ENCODE measurements at regions not wholly inside any gene's neighbourhood (a gene's known extent, or its start where the extent isn't known, plus 50 kb on each side); places are given as distances from the start of the nearest gene placed in this dataset.

DNA sequence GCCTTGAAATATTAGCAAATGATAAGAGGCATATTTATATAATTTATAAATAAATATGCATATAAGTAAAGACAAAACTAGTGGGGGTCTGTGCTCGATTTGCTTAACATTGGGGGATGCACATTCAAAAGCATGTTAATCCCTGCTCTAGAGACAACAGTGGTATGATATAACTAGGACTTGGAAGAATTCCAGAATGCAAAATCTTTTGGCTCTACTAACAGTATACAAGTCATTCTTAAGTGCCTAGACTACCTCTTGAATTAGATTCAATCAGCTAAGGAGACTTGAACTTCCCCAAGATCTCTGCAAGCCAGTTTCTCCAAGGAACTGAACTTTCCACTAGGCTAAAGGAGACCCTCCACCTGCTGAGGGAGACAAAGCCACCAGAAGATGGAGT lies 282.7 kb upstream of the RORA start:
- TF ChIP-seq EZH2 (IDR thresholded peaks at IDR 0.05; ENCODE audit: borderline replicate concordance, low read length) (no peak), CTCF (IDR thresholded peaks at IDR 0.05; ENCODE audit: low read length) (no peak)
- Histone ChIP-seq H3K4me2 (ENCODE audit: low read length) (no peak overlapping the region), H2AFZ (ENCODE audit: low read length) (no peak overlapping the region)

GRCh38 chr15:61511089-61511488 lies 282.0 kb upstream of the RORA start:
- no peaks in the 10 kb centered on the region for H3K4me1 ChIP-seq (ENCODE audit: insufficient read depth, low read length, severe bottlenecking)
- H3K9me3 ChIP-seq (ENCODE audit: low read length), result no peaks in the 10 kb centered on the region
- no peaks in the 10 kb centered on the region for H3K27me3 ChIP-seq (ENCODE audit: insufficient read depth, low read length)
- no peak overlapping the region for H2AFZ ChIP-seq (ENCODE audit: low read length)
- no peaks in the 10 kb centered on the region for H3K36me3 ChIP-seq (ENCODE audit: insufficient read depth, low read length)
- no peaks in the 10 kb centered on the region for H4K20me1 ChIP-seq (ENCODE audit: insufficient read depth, low read length)
- H3K4me2 ChIP-seq (ENCODE audit: low read length), result no peak overlapping the region
- no peaks in the 10 kb centered on the region for H3K79me2 ChIP-seq (ENCODE audit: insufficient read depth, low read length)
- H3F3A ChIP-seq (ENCODE audit: insufficient read depth, low read length), result no peaks in the 10 kb centered on the region
- H3K9ac ChIP-seq (ENCODE audit: low read length), result no peak overlapping the region
- TF ChIP-seq EZH2 (IDR thresholded peaks at IDR 0.05; ENCODE audit: borderline replicate concordance, low read length), result no peak
- TF ChIP-seq CTCF (IDR thresholded peaks at IDR 0.05; ENCODE audit: low read length), result no peak
- no peak overlapping the region for H3K27ac ChIP-seq (ENCODE audit: low read depth, low read length, poor library complexity, severe bottlenecking)
- H3K9me2 ChIP-seq (ENCODE audit: low read depth, low read length), result no peaks in the 10 kb centered on the region
- no peak overlapping the region for H3K4me3 ChIP-seq (ENCODE audit: low read depth, low read length, poor library complexity, severe bottlenecking)

More for the DNA sequence above, 282.7 kb upstream of the RORA start:
- no peaks in the 10 kb centered on the region for H3K27me3 ChIP-seq (ENCODE audit: insufficient read depth, low read length)
- no peaks in the 10 kb centered on the region for H3K79me2 ChIP-seq (ENCODE audit: insufficient read depth, low read length)
- H3K4me1 ChIP-seq (ENCODE audit: insufficient read depth, low read length, severe bottlenecking), result no peaks in the 10 kb centered on the region
- no peaks in the 10 kb centered on the region for H3K9me3 ChIP-seq (ENCODE audit: low read length)
- H3K9me2 ChIP-seq (ENCODE audit: low read depth, low read length), result no peaks in the 10 kb centered on the region
- no peak overlapping the region for H3K4me3 ChIP-seq (ENCODE audit: low read depth, low read length, poor library complexity, severe bottlenecking)
- H3K27ac ChIP-seq (ENCODE audit: low read depth, low read length, poor library complexity, severe bottlenecking), result no peak overlapping the region
- no peaks in the 10 kb centered on the region for H3F3A ChIP-seq (ENCODE audit: insufficient read depth, low read length)
- no peaks in the 10 kb centered on the region for H3K36me3 ChIP-seq (ENCODE audit: insufficient read depth, low read length)
- H3K9ac ChIP-seq (ENCODE audit: low read length), result no peak overlapping the region
- H4K20me1 ChIP-seq (ENCODE audit: insufficient read depth, low read length), result no peaks in the 10 kb centered on the region

DNA sequence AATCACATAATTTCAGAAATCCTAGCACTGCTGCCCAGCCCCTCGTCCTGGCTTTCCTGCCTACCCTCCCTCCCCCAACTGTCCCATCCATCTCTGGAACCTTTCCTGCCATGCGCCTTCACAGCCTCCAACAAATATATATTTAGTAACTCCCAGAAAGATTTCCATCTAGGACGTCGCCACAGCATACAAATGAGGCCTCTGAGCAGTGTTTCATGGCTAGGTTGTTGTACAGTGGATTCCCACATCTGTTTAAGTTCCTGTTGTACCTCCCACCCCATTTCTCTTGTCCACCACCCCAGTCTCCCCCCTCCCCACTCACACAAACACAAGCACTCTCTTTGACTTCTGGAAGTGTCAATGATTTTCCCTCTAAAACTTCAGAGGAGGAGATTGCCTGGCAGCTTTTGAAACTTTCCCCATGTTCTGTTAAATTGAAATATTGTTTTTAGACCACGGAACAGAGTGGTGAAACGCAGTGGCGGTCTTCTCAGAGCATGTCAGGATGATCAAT lies 280.3 kb upstream of the RORA start:
- no peak for TF ChIP-seq EZH2 (IDR thresholded peaks at IDR 0.05; ENCODE audit: borderline replicate concordance, low read length)
- Histone ChIP-seq H3K36me3 (ENCODE audit: insufficient read depth, low read length) (no peaks in the 10 kb centered on the region), H3K9me2 (ENCODE audit: low read depth, low read length) (no peaks in the 10 kb centered on the region), H3K4me1 (ENCODE audit: insufficient read depth, low read length, severe bottlenecking) (no peaks in the 10 kb centered on the region), H3K27ac (ENCODE audit: low read depth, low read length, poor library complexity, severe bottlenecking) (no peak overlapping the region), H3K4me3 (ENCODE audit: low read depth, low read length, poor library complexity, severe bottlenecking) (no peak overlapping the region), H3K27me3 (ENCODE audit: insufficient read depth, low read length) (no peaks in the 10 kb centered on the region), H3K9ac (ENCODE audit: low read length) (no peak overlapping the region), H4K20me1 (ENCODE audit: insufficient read depth, low read length) (no peaks in the 10 kb centered on the region), H3K4me2 (ENCODE audit: low read length) (no peak overlapping the region), H3F3A (ENCODE audit: insufficient read depth, low read length) (no peaks in the 10 kb centered on the region), H2AFZ (ENCODE audit: low read length) (no peak overlapping the region), H3K9me3 (ENCODE audit: low read length) (no peaks in the 10 kb centered on the region), H3K79me2 (ENCODE audit: insufficient read depth, low read length) (no peaks in the 10 kb centered on the region)

DNA sequence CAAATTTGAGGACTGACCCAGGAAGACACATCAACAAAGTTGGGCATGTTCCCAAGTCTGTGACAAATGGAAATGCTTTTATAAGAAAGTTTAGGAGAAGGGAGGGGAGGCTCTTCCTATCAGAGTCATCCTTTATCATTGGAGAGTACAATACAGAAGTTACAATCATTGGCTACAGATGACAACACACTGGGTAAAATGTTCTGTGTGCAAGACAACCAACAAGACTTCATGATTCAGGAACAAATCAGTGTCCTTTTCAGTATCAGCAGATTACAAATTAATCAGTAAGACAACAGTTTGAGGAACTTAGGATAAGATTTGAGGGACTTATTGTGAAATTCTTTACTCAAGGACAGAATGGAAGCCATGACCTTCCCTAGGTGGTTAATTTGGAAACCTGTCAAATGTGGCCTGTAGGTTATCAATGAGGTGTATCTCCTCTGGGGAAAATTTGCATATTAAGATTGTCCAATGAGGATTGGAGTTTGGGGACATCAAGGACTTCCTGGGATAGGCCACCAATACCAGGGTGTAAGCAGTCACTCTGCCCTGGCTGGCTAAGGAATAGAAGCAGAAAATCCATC lies 274.4 kb upstream of the RORA start:
- no peaks in the 10 kb centered on the region for H3F3A ChIP-seq (ENCODE audit: insufficient read depth, low read length)
- no peaks in the 10 kb centered on the region for H3K4me1 ChIP-seq (ENCODE audit: insufficient read depth, low read length, severe bottlenecking)
- H3K79me2 ChIP-seq (ENCODE audit: insufficient read depth, low read length), result no peaks in the 10 kb centered on the region
- H3K4me3 ChIP-seq (ENCODE audit: low read depth, low read length, poor library complexity, severe bottlenecking), result no peak overlapping the region
- TF ChIP-seq EZH2 (IDR thresholded peaks at IDR 0.05; ENCODE audit: borderline replicate concordance, low read length), result no peak
- TF ChIP-seq CTCF (IDR thresholded peaks at IDR 0.05; ENCODE audit: low read length), result no peak
- H2AFZ ChIP-seq (ENCODE audit: low read length), result no peak overlapping the region
- no peaks in the 10 kb centered on the region for H3K27me3 ChIP-seq (ENCODE audit: insufficient read depth, low read length)
- H4K20me1 ChIP-seq (ENCODE audit: insufficient read depth, low read length), result no peaks in the 10 kb centered on the region
- no peaks in the 10 kb centered on the region for H3K9me2 ChIP-seq (ENCODE audit: low read depth, low read length)
- no peak overlapping the region for H3K9ac ChIP-seq (ENCODE audit: low read length)
- H3K4me2 ChIP-seq (ENCODE audit: low read length), result no peak overlapping the region
- no peak overlapping the region for H3K27ac ChIP-seq (ENCODE audit: low read depth, low read length, poor library complexity, severe bottlenecking)
- H3K36me3 ChIP-seq (ENCODE audit: insufficient read depth, low read length), result no peaks in the 10 kb centered on the region
- no peaks in the 10 kb centered on the region for H3K9me3 ChIP-seq (ENCODE audit: low read length)
